ENCODE measurements at regions not wholly inside any gene's neighbourhood (a gene's known extent, or its start where the extent isn't known, plus 50 kb on each side); places are given as distances from the start of the nearest gene placed in this dataset.

GRCh38 chr7:10282909-10283308, 690.8 kb upstream of the PHF14 start:
- no peak overlapping the region for H3K4me3 ChIP-seq (ENCODE audit: control insufficient read depth, low read depth, low read length)
- DNase-seq (ENCODE audit: low read depth): no peak

GRCh38 chr7:10284001-10284400, 689.7 kb upstream of the PHF14 start:
- no peak for TF ChIP-seq CTCF (IDR thresholded peaks at IDR 0.05; ENCODE audit: control insufficient read depth, insufficient read depth, low read depth, low read length, missing control alignments)
- no peak overlapping the region for H3K4me3 ChIP-seq (ENCODE audit: control insufficient read depth, low read depth, low read length)

More at GRCh38 chr7:10282909-10283308, 690.8 kb upstream of the PHF14 start:
- TF ChIP-seq CTCF (IDR thresholded peaks at IDR 0.05; ENCODE audit: control insufficient read depth, insufficient read depth, low read depth, low read length, missing control alignments): no peak

GRCh38 chr7:10299384-10299783, 674.3 kb upstream of the PHF14 start:
- DNase-seq (ENCODE audit: low read depth): no peak
- TF ChIP-seq CTCF (IDR thresholded peaks at IDR 0.05; ENCODE audit: control insufficient read depth, insufficient read depth, low read depth, low read length, missing control alignments): no peak
- H3K4me3 ChIP-seq (ENCODE audit: control insufficient read depth, low read depth, low read length): no peak overlapping the region

More at GRCh38 chr7:10284001-10284400, 689.7 kb upstream of the PHF14 start:
- DNase-seq (ENCODE audit: low read depth): no peak

GRCh38 chr7:10300577-10300976, 673.1 kb upstream of the PHF14 start:
- DNase-seq (ENCODE audit: low read depth): no peak
- H3K4me3 ChIP-seq (ENCODE audit: control insufficient read depth, low read depth, low read length): no peak overlapping the region
- TF ChIP-seq CTCF (IDR thresholded peaks at IDR 0.05; ENCODE audit: control insufficient read depth, insufficient read depth, low read depth, low read length, missing control alignments): no peak

- DNase-seq (ENCODE audit: low read depth): no peak
- TF ChIP-seq CTCF (IDR thresholded peaks at IDR 0.05; ENCODE audit: control insufficient read depth, insufficient read depth, low read depth, low read length, missing control alignments): no peak
- H3K4me3 ChIP-seq (ENCODE audit: control insufficient read depth, low read depth, low read length): no peak overlapping the region
These were observed 665.4 kb upstream of the PHF14 start for GRCh38 chr7:10308276-10308675.

GRCh38 chr7:10312942-10313341, 660.7 kb upstream of the PHF14 start:
- no peak for TF ChIP-seq CTCF (IDR thresholded peaks at IDR 0.05; ENCODE audit: control insufficient read depth, insufficient read depth, low read depth, low read length, missing control alignments)
- DNase-seq (ENCODE audit: low read depth): no peak

DNA sequence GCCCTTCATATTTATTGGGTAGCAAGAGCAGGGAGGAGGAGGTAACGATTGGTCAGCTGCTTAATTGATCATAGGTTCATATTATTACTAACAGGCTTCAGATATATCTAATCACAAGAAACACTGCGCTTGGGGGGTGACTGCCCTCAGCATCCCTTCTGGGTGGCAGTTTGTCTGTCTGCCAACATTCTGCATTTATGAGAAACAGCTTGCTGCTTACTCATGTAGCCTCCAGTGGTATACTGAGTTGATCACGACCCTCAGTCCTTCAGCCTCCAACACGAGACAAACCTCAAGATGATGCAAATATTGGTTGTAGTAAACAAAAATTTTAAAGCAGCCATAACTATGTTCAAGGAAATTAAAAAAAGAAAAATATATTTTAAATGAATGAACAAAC, 657.8 kb upstream of the PHF14 start:
- TF ChIP-seq CTCF (IDR thresholded peaks at IDR 0.05; ENCODE audit: control insufficient read depth, insufficient read depth, low read depth, low read length, missing control alignments): no peak
- DNase-seq (ENCODE audit: low read depth): no peak
- no peak overlapping the region for H3K4me3 ChIP-seq (ENCODE audit: control insufficient read depth, low read depth, low read length)

More at GRCh38 chr7:10312942-10313341, 660.7 kb upstream of the PHF14 start:
- no peak overlapping the region for H3K4me3 ChIP-seq (ENCODE audit: control insufficient read depth, low read depth, low read length)

Data from AG09309 (cell line).